ENCODE measurements at regions not wholly inside any gene's neighbourhood (a gene's known extent, or its start where the extent isn't known, plus 50 kb on each side); places are given as distances from the start of the nearest gene placed in this dataset.
A peak's percentile ranks its signal among the peaks of the same experiment; 100 is the strongest.

DNA sequence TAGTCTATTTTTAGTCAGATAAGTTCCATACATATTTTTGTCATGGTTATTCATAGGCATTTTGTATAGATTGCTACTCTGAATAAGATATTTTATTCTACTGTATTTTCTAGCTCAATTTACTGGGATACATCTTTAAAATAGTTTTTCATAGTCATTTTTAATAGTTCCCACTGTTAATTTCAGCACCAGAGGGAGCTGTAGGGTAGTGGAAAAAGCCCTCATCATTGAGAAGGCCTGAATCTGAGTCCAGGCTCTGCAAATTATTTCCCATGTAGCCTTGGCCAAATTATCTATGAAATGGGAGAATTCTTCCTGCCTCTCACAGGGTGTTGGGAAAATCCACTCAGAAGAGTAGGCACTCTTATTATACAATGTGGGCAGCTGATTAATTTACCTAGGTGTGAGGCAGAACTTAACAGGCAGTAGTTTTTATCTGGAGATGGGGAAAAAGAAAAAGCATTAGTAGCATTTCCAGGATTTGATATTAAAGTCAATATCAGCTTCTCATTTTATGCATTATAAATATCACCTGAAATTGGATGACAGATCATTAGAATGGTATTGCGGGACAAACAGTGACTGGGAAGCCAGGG lies 102.9 kb upstream of the PAQR3 start:
- no peaks in the 10 kb centered on the region for H3K27me3 ChIP-seq
- H3K36me3 ChIP-seq = no peaks in the 10 kb centered on the region
- H3K27ac ChIP-seq = no peak overlapping the region
- peak in 2 of 3 experiments; percentile 39 to 52 for TF ChIP-seq CTCF (IDR thresholded peaks at IDR 0.05)
- H3K9me3 ChIP-seq = no peaks in the 10 kb centered on the region
- intact Hi-C loops (cut with DNase I) = loop anchor here (5.0 to 10.0 kb wide), 2 partner anchors 87 to 1175 kb away; no protein-coding TSS in a partner anchor
- DNase-seq (ENCODE audit: low spot score in 2 of 2) = no peak
- no peak overlapping the region for H3K4me3 ChIP-seq
- no peaks in the 10 kb centered on the region for H3K4me1 ChIP-seq

DNA sequence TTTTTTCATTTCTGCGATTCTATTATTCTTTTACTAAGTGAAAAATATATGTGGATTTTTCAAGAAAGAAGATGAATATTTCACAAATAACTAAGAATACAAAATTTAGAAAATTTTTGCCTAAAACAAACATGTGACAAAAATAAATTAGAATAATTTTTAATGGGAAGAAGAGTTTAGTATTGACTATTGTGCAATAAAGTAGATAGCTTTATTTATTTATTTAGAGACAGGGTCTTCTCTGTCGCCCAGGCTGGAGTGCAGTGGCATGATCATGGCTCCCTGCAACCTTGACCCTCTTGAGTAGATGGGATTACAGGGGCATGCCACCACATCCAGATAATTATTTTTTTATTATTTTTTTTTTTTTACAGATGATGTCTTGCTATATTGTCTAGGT lies 95.3 kb upstream of the PAQR3 start:
- no peaks in the 10 kb centered on the region for H3K36me3 ChIP-seq
- no peak overlapping the region for H3K27ac ChIP-seq
- intact Hi-C loops (cut with DNase I) = no loop called here
- no peaks in the 10 kb centered on the region for H3K9me3 ChIP-seq
- TF ChIP-seq CTCF (IDR thresholded peaks at IDR 0.05) = no peak
- H3K4me3 ChIP-seq = no peak overlapping the region
- no peak for DNase-seq (ENCODE audit: low spot score in 2 of 2)
- H3K27me3 ChIP-seq = no peaks in the 10 kb centered on the region
- no peaks in the 10 kb centered on the region for H3K4me1 ChIP-seq

DNA sequence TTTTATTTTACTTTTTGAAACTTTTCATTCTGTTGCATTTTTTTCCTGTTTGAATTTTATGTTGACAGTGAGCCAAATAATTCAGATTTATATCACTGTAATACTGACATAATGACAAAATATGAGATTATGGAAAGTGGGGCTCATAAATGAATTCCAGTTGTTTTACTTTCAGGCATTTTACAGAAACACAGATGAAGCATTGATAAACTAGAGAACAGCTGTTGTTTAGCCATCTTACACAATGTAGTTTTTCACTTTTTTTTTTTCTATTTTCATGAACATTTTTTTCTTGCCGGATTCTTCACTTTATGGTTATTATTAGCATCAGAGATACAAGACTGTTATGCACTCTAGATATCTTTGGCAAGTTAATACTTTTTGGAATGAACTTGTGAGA lies 91.7 kb upstream of the PAQR3 start:
- intact Hi-C loops (cut with DNase I) = no loop called here

DNA sequence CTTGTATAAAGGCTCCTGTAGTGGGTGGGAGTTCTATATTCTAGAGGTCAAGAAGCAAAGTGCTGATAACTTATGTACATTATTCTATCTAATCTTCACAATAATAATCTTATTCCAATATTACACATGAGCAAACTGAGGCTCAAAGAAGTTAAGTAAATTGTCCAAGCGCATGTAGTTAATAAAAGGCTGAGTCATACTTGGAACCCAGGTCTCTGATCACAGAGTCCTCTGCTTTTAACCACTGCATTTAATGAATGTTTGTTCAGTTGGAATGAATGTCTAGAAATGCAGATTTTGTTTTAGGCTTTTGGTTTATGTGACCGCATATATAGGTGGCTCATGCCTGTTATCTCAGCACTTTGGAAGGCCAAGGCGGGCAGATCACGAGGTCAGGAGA lies 88.4 kb upstream of the PAQR3 start:
- Histone ChIP-seq H3K36me3 (no peaks in the 10 kb centered on the region), H3K9me3 (no peaks in the 10 kb centered on the region), H3K4me1 (no peaks in the 10 kb centered on the region), H3K27me3 (no peaks in the 10 kb centered on the region), H3K4me3 (no peak overlapping the region), H3K27ac (no peak overlapping the region)
- no peak for DNase-seq (ENCODE audit: low spot score in 2 of 2)
- intact Hi-C loops (cut with DNase I) = no loop called here
- TF ChIP-seq CTCF (IDR thresholded peaks at IDR 0.05) = no peak

More for the DNA sequence above, 91.7 kb upstream of the PAQR3 start:
- Histone ChIP-seq H3K27ac (no peak overlapping the region), H3K4me3 (no peak overlapping the region), H3K4me1 (no peaks in the 10 kb centered on the region), H3K36me3 (no peaks in the 10 kb centered on the region), H3K9me3 (no peaks in the 10 kb centered on the region), H3K27me3 (no peaks in the 10 kb centered on the region)
- DNase-seq (ENCODE audit: low spot score in 2 of 2) = no peak
- TF ChIP-seq CTCF (IDR thresholded peaks at IDR 0.05) = no peak

GRCh38 chr4:79025170-79025569 lies 85.9 kb upstream of the PAQR3 start:
- Histone ChIP-seq H3K36me3 (no peaks in the 10 kb centered on the region), H3K9me3 (no peaks in the 10 kb centered on the region), H3K27me3 (no peaks in the 10 kb centered on the region), H3K27ac (no peak overlapping the region), H3K4me3 (no peak overlapping the region), H3K4me1 (no peaks in the 10 kb centered on the region)
- no peak for DNase-seq (ENCODE audit: low spot score in 2 of 2)
- intact Hi-C loops (cut with DNase I) = no loop called here
- TF ChIP-seq CTCF (IDR thresholded peaks at IDR 0.05) = no peak

Measured in ascending aorta (tissue), 2 donors.